ENCODE measurements at regions not wholly inside any gene's neighbourhood (a gene's known extent, or its start where the extent isn't known, plus 50 kb on each side); places are given as distances from the start of the nearest gene placed in this dataset.

GRCh38 chr13:44044547-44045179 lies 165.0 kb downstream of the LACC1 start:
- no peaks in the 10 kb centered on the region; the same call in 1 of the 2 replicates for H3K27me3 ChIP-seq (replicated peaks; ENCODE audit: control insufficient read depth, insufficient read depth, low read length)
- TF ChIP-seq CTCF (IDR thresholded peaks at IDR 0.05; ENCODE audit: insufficient read depth, low read length, poor library complexity, severe bottlenecking): no peak
- no peaks in the 10 kb centered on the region for H3K36me3 ChIP-seq (ENCODE audit: control insufficient read depth, insufficient read depth, low read length)
- no peak overlapping the region for H3K4me3 ChIP-seq (replicated peaks; ENCODE audit: low read depth, low read length)
- DNase-seq (ENCODE audit: extremely low read depth, insufficient read length): no peak

GRCh38 chr13:44045180-44045562 lies 165.5 kb downstream of the LACC1 start:
- TF ChIP-seq CTCF (IDR thresholded peaks at IDR 0.05; ENCODE audit: insufficient read depth, low read length, poor library complexity, severe bottlenecking): no peak
- no peaks in the 10 kb centered on the region for H3K36me3 ChIP-seq (ENCODE audit: control insufficient read depth, insufficient read depth, low read length)
- no peak overlapping the region for H3K4me3 ChIP-seq (replicated peaks; ENCODE audit: low read depth, low read length)
- no peaks in the 10 kb centered on the region; the same call in 1 of the 2 replicates for H3K27me3 ChIP-seq (replicated peaks; ENCODE audit: control insufficient read depth, insufficient read depth, low read length)
- no peak for DNase-seq (ENCODE audit: extremely low read depth, insufficient read length)

- Histone ChIP-seq H3K4me3 (replicated peaks; ENCODE audit: low read depth, low read length) (no peak overlapping the region), H3K36me3 (ENCODE audit: control insufficient read depth, insufficient read depth, low read length) (no peaks in the 10 kb centered on the region), H3K27me3 (replicated peaks; ENCODE audit: control insufficient read depth, insufficient read depth, low read length) (no peaks in the 10 kb centered on the region; the same call in 1 of the 2 replicates)
- no peak for DNase-seq (ENCODE audit: extremely low read depth, insufficient read length)
- TF ChIP-seq CTCF (IDR thresholded peaks at IDR 0.05; ENCODE audit: insufficient read depth, low read length, poor library complexity, severe bottlenecking): no peak
These were observed 166.7 kb downstream of the LACC1 start for GRCh38 chr13:44046428-44046827.

GRCh38 chr13:44048326-44048725 lies 168.6 kb downstream of the LACC1 start:
- Histone ChIP-seq H3K27me3 (replicated peaks; ENCODE audit: control insufficient read depth, insufficient read depth, low read length) (no peaks in the 10 kb centered on the region; the same call in 1 of the 2 replicates), H3K36me3 (ENCODE audit: control insufficient read depth, insufficient read depth, low read length) (no peaks in the 10 kb centered on the region), H3K4me3 (replicated peaks; ENCODE audit: low read depth, low read length) (no peak overlapping the region)
- peak; percentile 46 for TF ChIP-seq CTCF (IDR thresholded peaks at IDR 0.05; ENCODE audit: insufficient read depth, low read length, poor library complexity, severe bottlenecking)
- no peak for DNase-seq (ENCODE audit: extremely low read depth, insufficient read length)

- Histone ChIP-seq H3K36me3 (ENCODE audit: control insufficient read depth, insufficient read depth, low read length) (no peaks in the 10 kb centered on the region), H3K27me3 (replicated peaks; ENCODE audit: control insufficient read depth, insufficient read depth, low read length) (no peaks in the 10 kb centered on the region; the same call in 1 of the 2 replicates), H3K4me3 (replicated peaks; ENCODE audit: low read depth, low read length) (no peak overlapping the region)
- no peak for DNase-seq (ENCODE audit: extremely low read depth, insufficient read length)
- TF ChIP-seq CTCF (IDR thresholded peaks at IDR 0.05; ENCODE audit: insufficient read depth, low read length, poor library complexity, severe bottlenecking): no peak
These were observed 169.6 kb downstream of the LACC1 start for GRCh38 chr13:44049081-44049945.

Measured in GM06990 (cell line).